Karpas-422 (cell line): ENCODE measurements at regions not wholly inside any gene's neighbourhood (a gene's known extent, or its start where the extent isn't known, plus 50 kb on each side); places are given as distances from the start of the nearest gene placed in this dataset.

Source experiments
- DNase-seq: peaks from one replicate; pipeline ENCODE4 v3.0.0-alpha.2; 2015
- H2AFZ ChIP-seq: fragments of 200-600 bp; sonication (generic); 2 replicates; pipeline ENCODE4 v1.6.1; 2014; ENCODE audit warnings: antibody characterized with exemption, low read length, mixed read lengths
- H3K27ac ChIP-seq: fragments of 200-600 bp; sonication (generic); 2 replicates; pipeline ENCODE4 v1.5.1; 2014; ENCODE audit warnings: mild to moderate bottlenecking, low read length, moderate library complexity
- H3K27me3 ChIP-seq: fragments of 200-600 bp; sonication (generic); 2 replicates; pipeline ENCODE4 v1.6.1; 2014; ENCODE audit warnings: low read length, mixed read lengths
- H3K36me3 ChIP-seq: fragments of 200-600 bp; sonication (generic); 2 replicates; pipeline ENCODE4 v1.6.1; 2014; ENCODE audit warnings: low read length, mixed read lengths; ENCODE audit not compliant: insufficient read depth
- H3K4me1 ChIP-seq: fragments of 200-600 bp; sonication (generic); 2 replicates; pipeline ENCODE4 v1.6.1; 2014; ENCODE audit warnings: mild to moderate bottlenecking, low read length, mixed read lengths
- H3K4me2 ChIP-seq: fragments of 200-600 bp; sonication (generic); 2 replicates; pipeline ENCODE4 v1.6.1; 2014; ENCODE audit warnings: low read length, low read depth, mild to moderate bottlenecking; ENCODE audit not compliant: poor library complexity, severe bottlenecking
- H3K4me3 ChIP-seq: fragments of 200-600 bp; sonication (generic); 2 replicates; pipeline ENCODE4 v1.5.1; 2014; ENCODE audit warnings: mild to moderate bottlenecking, antibody characterized with exemption, low read length, mixed read lengths
- H3K79me2 ChIP-seq: fragments of 200-600 bp; sonication (generic); 2 replicates; pipeline ENCODE4 v1.6.1; 2014; ENCODE audit warnings: mild to moderate bottlenecking, low read length, mixed read lengths
- H3K9ac ChIP-seq: fragments of 200-600 bp; sonication (generic); 2 replicates; pipeline ENCODE4 v1.6.0; 2014; ENCODE audit warnings: low read length
- H3K9me2 ChIP-seq: fragments of 200-600 bp; sonication (generic), shearing (Covaris generic); replicated peaks from 2 replicates; pipeline ENCODE4 v1.6.0; 2014; ENCODE audit warnings: mild to moderate bottlenecking, low read length, moderate library complexity; ENCODE audit not compliant: insufficient read depth
- H3K9me3 ChIP-seq: fragments of 300-700, 200-600 bp; sonication (generic); 2 replicates; pipeline ENCODE4 v1.6.1; 2014; ENCODE audit warnings: low read length, mixed read lengths
- H4K20me1 ChIP-seq: fragments of 200-600 bp; sonication (generic); 2 replicates; pipeline ENCODE4 v1.6.1; 2014; ENCODE audit warnings: mild to moderate bottlenecking, antibody characterized with exemption, low read length, low read depth; ENCODE audit not compliant: insufficient read depth

DNA sequence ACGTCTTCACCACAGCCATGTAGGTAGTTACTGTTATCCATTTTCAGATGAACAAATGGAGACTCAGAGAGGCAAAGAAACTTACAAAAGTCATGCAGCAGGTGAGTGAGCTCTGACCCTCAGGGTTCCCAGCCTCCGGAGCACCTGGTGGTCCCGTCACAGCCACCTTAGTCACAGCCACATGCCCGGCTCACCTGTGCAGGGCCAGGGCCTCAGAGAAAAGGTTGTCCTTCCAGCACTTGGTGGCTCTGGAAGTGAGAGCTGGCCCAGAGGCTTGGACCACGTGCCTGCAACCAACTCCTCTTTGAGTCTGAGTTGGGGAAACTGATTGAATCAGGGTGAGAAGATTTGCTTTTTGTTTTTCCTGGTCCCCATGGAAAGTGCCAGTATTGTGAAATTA, 189.3 kb downstream of the GLI2 start:
- no peaks in the 10 kb centered on the region for H3K36me3 ChIP-seq
- no peak overlapping the region for H3K4me3 ChIP-seq
- no peaks in the 10 kb centered on the region for H3K79me2 ChIP-seq
- no peaks in the 10 kb centered on the region for H3K9me2 ChIP-seq
- no peak overlapping the region for H3K4me2 ChIP-seq
- no peak for DNase-seq
- H3K4me1 ChIP-seq: no peaks in the 10 kb centered on the region
- H3K27ac ChIP-seq: no peak overlapping the region
- no peaks in the 10 kb centered on the region for H3K27me3 ChIP-seq
- H4K20me1 ChIP-seq: no peaks in the 10 kb centered on the region
- H2AFZ ChIP-seq: no peak overlapping the region
- H3K9me3 ChIP-seq: no peaks in the 10 kb centered on the region
- H3K9ac ChIP-seq: no peak overlapping the region

- no peaks in the 10 kb centered on the region for H3K4me1 ChIP-seq
- no peaks in the 10 kb centered on the region for H3K9me3 ChIP-seq
- H3K4me3 ChIP-seq: no peak overlapping the region
- no peaks in the 10 kb centered on the region for H3K27me3 ChIP-seq
- no peaks in the 10 kb centered on the region for H3K9me2 ChIP-seq
- DNase-seq: no peak
- no peak overlapping the region for H3K9ac ChIP-seq
- no peak overlapping the region for H3K4me2 ChIP-seq
- no peak overlapping the region for H2AFZ ChIP-seq
- H3K27ac ChIP-seq: no peak overlapping the region
- H4K20me1 ChIP-seq: no peaks in the 10 kb centered on the region
- H3K79me2 ChIP-seq: no peaks in the 10 kb centered on the region
- no peaks in the 10 kb centered on the region for H3K36me3 ChIP-seq
Observed at GRCh38 chr2:120926463-120927264, 191.0 kb downstream of the GLI2 start.

GRCh38 chr2:120927265-120927628, 191.6 kb downstream of the GLI2 start:
- H3K4me2 ChIP-seq: no peak overlapping the region
- no peak overlapping the region for H3K27ac ChIP-seq
- no peak overlapping the region for H3K4me3 ChIP-seq
- H3K9me2 ChIP-seq: no peaks in the 10 kb centered on the region
- no peak overlapping the region for H3K9ac ChIP-seq
- no peaks in the 10 kb centered on the region for H4K20me1 ChIP-seq
- no peak for DNase-seq
- no peaks in the 10 kb centered on the region for H3K36me3 ChIP-seq
- H3K4me1 ChIP-seq: no peaks in the 10 kb centered on the region
- H3K27me3 ChIP-seq: no peaks in the 10 kb centered on the region
- H3K9me3 ChIP-seq: no peaks in the 10 kb centered on the region
- H3K79me2 ChIP-seq: no peaks in the 10 kb centered on the region
- H2AFZ ChIP-seq: no peak overlapping the region

DNA sequence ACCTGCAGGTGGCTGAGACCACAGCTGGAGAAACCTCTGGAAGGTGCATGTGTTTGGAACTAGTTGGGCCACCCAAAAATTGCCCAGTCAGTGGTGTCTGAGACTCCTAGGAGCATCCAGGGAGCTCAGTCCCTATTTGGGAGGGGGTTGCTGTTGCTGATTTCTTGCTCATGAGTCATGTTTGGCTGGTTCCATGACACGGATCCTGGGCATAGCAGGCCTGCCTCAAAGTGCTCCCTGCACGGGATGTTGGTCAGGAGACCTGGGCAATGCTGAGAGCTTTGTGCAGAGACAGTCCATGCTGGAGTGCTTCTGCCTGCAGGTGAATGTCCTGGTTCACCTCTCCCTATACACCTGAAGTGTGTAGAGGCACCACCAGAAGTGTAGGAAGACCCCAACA, 194.2 kb downstream of the GLI2 start:
- no peak overlapping the region for H2AFZ ChIP-seq
- no peak for DNase-seq
- no peaks in the 10 kb centered on the region for H4K20me1 ChIP-seq

DNA sequence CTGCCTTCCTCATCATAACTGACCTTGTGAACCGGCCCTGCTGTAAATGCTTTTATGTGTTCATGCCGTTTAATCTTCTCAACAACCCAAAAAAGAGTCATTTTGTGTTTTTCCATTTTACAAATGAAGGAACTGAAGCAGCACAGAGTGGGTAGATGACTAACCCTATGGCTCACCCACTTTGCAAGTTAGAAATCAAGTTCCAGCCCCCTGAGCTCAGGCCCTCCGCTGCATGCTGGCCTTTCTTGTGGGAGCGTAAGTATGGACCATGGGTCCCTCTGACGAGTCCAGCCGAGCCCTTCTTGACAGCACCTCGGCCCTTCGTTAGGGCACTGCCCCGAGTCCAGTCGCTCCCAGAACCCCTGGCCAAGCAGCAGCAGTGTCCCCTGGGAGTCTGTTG, 194.6 kb downstream of the GLI2 start:
- H3K27me3 ChIP-seq: no peaks in the 10 kb centered on the region
- no peaks in the 10 kb centered on the region for H4K20me1 ChIP-seq
- no peak overlapping the region for H3K27ac ChIP-seq
- no peaks in the 10 kb centered on the region for H3K79me2 ChIP-seq
- no peak overlapping the region for H2AFZ ChIP-seq
- no peak overlapping the region for H3K4me2 ChIP-seq
- no peaks in the 10 kb centered on the region for H3K9me2 ChIP-seq
- no peaks in the 10 kb centered on the region for H3K4me1 ChIP-seq
- H3K4me3 ChIP-seq: no peak overlapping the region
- no peaks in the 10 kb centered on the region for H3K36me3 ChIP-seq
- no peaks in the 10 kb centered on the region for H3K9me3 ChIP-seq
- no peak for DNase-seq
- no peak overlapping the region for H3K9ac ChIP-seq

More for the DNA sequence above, 194.2 kb downstream of the GLI2 start:
- no peaks in the 10 kb centered on the region for H3K27me3 ChIP-seq
- H3K9ac ChIP-seq: no peak overlapping the region
- H3K9me3 ChIP-seq: no peaks in the 10 kb centered on the region
- no peaks in the 10 kb centered on the region for H3K36me3 ChIP-seq
- no peaks in the 10 kb centered on the region for H3K79me2 ChIP-seq
- no peaks in the 10 kb centered on the region for H3K4me1 ChIP-seq
- H3K27ac ChIP-seq: no peak overlapping the region
- no peak overlapping the region for H3K4me2 ChIP-seq
- H3K9me2 ChIP-seq: no peaks in the 10 kb centered on the region
- no peak overlapping the region for H3K4me3 ChIP-seq

- H3K9me3 ChIP-seq: no peaks in the 10 kb centered on the region
- H3K27me3 ChIP-seq: no peaks in the 10 kb centered on the region
- H2AFZ ChIP-seq: no peak overlapping the region
- H3K9me2 ChIP-seq: no peaks in the 10 kb centered on the region
- no peak overlapping the region for H3K4me3 ChIP-seq
- no peaks in the 10 kb centered on the region for H3K79me2 ChIP-seq
- H3K4me2 ChIP-seq: no peak overlapping the region
- no peak for DNase-seq
- H4K20me1 ChIP-seq: no peaks in the 10 kb centered on the region
- H3K9ac ChIP-seq: no peak overlapping the region
- no peak overlapping the region for H3K27ac ChIP-seq
- H3K36me3 ChIP-seq: no peaks in the 10 kb centered on the region
- no peaks in the 10 kb centered on the region for H3K4me1 ChIP-seq
Observed at GRCh38 chr2:120930864-120931263, 195.2 kb downstream of the GLI2 start.

DNA sequence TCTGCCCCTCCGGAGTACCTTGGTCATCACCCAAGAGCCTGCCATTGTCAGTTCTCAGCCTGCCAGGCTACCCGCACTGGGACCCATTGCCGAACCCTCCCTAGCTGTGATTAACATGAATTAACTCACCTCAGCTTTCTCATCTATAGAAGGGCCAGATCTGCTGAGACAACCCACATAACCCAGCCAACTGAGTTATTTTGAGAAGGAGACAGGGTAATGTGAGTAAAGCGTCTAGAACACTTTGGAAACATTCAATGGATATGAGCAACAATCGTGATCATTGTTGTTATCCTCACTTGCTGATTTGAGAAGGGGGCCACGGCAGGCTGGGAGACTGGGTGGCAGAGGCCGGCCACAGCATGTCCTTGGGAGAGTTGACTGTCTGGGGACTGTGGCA, 196.8 kb downstream of the GLI2 start:
- H3K27me3 ChIP-seq: no peaks in the 10 kb centered on the region
- H3K4me2 ChIP-seq: no peak overlapping the region
- no peaks in the 10 kb centered on the region for H3K9me2 ChIP-seq
- no peaks in the 10 kb centered on the region for H3K36me3 ChIP-seq
- H3K4me3 ChIP-seq: no peak overlapping the region
- no peak overlapping the region for H2AFZ ChIP-seq
- no peaks in the 10 kb centered on the region for H3K79me2 ChIP-seq
- H3K9ac ChIP-seq: no peak overlapping the region
- no peaks in the 10 kb centered on the region for H4K20me1 ChIP-seq
- H3K27ac ChIP-seq: no peak overlapping the region
- no peak for DNase-seq
- no peaks in the 10 kb centered on the region for H3K4me1 ChIP-seq
- H3K9me3 ChIP-seq: no peaks in the 10 kb centered on the region

- no peaks in the 10 kb centered on the region for H4K20me1 ChIP-seq
- H3K27me3 ChIP-seq: no peaks in the 10 kb centered on the region
- H2AFZ ChIP-seq: no peak overlapping the region
- H3K9me2 ChIP-seq: no peaks in the 10 kb centered on the region
- no peak overlapping the region for H3K27ac ChIP-seq
- H3K4me1 ChIP-seq: no peaks in the 10 kb centered on the region
- DNase-seq: no peak
- H3K9me3 ChIP-seq: no peaks in the 10 kb centered on the region
- no peaks in the 10 kb centered on the region for H3K36me3 ChIP-seq
- H3K4me2 ChIP-seq: no peak overlapping the region
- H3K4me3 ChIP-seq: no peak overlapping the region
- H3K79me2 ChIP-seq: no peaks in the 10 kb centered on the region
- H3K9ac ChIP-seq: no peak overlapping the region
Observed at GRCh38 chr2:120932881-120933280, 197.2 kb downstream of the GLI2 start.
